SJSA1 (cell line): ENCODE measurements at regions not wholly inside any gene's neighbourhood (a gene's known extent, or its start where the extent isn't known, plus 50 kb on each side); places are given as distances from the start of the nearest gene placed in this dataset.

Experiments
- DNase-seq, 2 experiments: peaks; one replicate each; pipeline ENCODE4 v3.0.0-alpha.2; 2015 to 2020; ENCODE audit warnings: low spot score in 2 of 2, low read depth in 1 of 2
- H3K27ac ChIP-seq: fragments of 250-450 bp; sonication (Bioruptor Pico); 2 replicates; pipeline ENCODE4 v1.5.1; 2020; ENCODE audit warnings: mild to moderate bottlenecking, moderate library complexity
- H3K27me3 ChIP-seq: fragments of 250-450 bp; sonication (Bioruptor Pico); replicated peaks from 2 replicates; pipeline ENCODE4 v1.5.1; 2020; ENCODE audit warnings: mild to moderate bottlenecking, moderate library complexity
- H3K36me3 ChIP-seq: fragments of 250-450 bp; sonication (Bioruptor Pico); 2 replicates; pipeline ENCODE4 v1.5.1; 2020; ENCODE audit warnings: mild to moderate bottlenecking
- H3K4me1 ChIP-seq: fragments of 250-450 bp; sonication (Bioruptor Pico); replicated peaks from 2 replicates; pipeline ENCODE4 v1.6.1; 2021; ENCODE audit warnings: mild to moderate bottlenecking
- H3K4me3 ChIP-seq: fragments of 250-450 bp; sonication (Bioruptor Pico); 2 replicates; pipeline ENCODE4 v1.5.1; 2020; ENCODE audit warnings: mild to moderate bottlenecking
- H3K9me3 ChIP-seq: fragments of 250-450 bp; sonication (Bioruptor Pico); replicated peaks from 2 replicates; pipeline ENCODE4 v1.5.1; 2020; ENCODE audit warnings: mild to moderate bottlenecking

DNA sequence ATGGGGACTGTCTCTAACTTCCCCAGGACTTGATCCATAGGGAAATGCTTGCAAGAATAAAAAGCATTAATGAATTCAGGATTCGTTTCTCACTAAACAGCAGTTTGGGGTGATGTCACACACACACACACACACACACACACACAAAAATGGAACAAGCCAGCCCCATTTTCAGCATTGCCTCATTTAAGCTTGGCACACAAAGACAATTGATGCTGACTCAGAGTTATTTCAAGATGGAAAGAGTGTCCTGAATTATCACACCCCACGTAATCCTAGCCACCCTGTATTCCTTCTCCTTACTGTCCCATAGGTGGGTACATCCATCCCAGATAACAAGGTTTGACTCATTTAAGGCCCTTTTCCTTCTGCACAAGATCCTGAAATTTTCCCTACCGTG lies 345.1 kb upstream of the HS3ST1 start:
- Histone ChIP-seq H3K27me3 (no peaks in the 10 kb centered on the region), H3K9me3 (no peaks in the 10 kb centered on the region), H3K36me3 (no peaks in the 10 kb centered on the region), H3K27ac (no peak overlapping the region), H3K4me1 (no peaks in the 10 kb centered on the region), H3K4me3 (no peak overlapping the region)
- no peak for DNase-seq

DNA sequence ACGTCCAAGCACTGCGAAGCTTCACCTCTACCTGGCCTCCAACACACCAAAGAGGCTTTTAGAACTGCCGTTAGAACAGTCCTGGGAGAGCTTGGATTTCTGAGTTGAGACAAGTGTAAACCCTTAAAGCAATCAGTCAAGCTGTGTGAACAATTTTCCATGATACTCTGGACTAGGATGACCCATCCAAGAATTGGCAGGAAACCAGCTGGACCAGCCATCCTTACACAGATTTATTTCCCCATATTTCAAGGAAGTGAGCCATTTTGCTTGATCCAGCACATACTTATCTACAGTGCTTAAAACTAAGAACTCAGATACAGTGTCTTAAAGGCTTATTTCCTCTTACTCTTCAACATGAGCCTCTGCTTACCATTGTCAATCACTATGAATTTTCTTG lies 340.7 kb upstream of the HS3ST1 start:
- H3K9me3 ChIP-seq: no peaks in the 10 kb centered on the region
- H3K4me3 ChIP-seq: no peak overlapping the region
- H3K4me1 ChIP-seq: no peaks in the 10 kb centered on the region
- H3K27me3 ChIP-seq: no peaks in the 10 kb centered on the region
- no peak overlapping the region for H3K27ac ChIP-seq
- H3K36me3 ChIP-seq: no peaks in the 10 kb centered on the region
- DNase-seq: no peak

DNA sequence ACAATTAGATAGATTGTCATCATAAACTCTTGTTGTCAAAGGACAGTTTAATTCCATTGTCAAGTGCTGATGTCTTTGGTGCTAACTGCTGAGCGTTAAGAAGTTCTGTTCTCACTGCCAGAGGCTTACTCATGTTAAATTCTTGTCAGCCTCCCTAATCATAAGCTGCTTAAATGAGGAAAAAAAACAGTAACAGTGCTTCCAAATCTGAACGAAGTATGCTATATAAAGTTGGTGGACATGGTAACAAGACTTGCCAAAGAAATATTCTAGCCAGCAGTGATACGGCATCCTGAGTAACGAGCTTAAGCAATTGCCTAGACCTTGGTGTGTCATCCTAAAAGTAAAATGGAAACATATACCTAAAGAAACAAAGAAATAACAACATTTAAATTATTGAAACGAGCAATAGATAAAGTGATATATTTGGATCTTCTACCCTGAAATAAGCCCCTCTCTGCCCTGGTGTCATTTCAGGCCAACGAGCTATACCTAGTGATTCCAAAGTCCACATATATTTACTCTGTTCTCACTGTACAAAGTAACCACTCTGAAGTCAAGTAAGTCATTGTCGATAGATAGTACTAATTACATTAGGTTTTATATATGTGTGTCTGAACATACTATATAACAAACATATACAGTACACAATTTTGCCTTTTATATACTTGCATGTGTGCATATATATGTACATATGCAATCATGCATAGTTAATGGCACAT lies 339.7 kb upstream of the HS3ST1 start:
- Histone ChIP-seq H3K4me1 (no peaks in the 10 kb centered on the region), H3K27ac (no peak overlapping the region), H3K27me3 (no peaks in the 10 kb centered on the region), H3K36me3 (no peaks in the 10 kb centered on the region), H3K9me3 (no peaks in the 10 kb centered on the region), H3K4me3 (no peak overlapping the region)
- DNase-seq: no peak

DNA sequence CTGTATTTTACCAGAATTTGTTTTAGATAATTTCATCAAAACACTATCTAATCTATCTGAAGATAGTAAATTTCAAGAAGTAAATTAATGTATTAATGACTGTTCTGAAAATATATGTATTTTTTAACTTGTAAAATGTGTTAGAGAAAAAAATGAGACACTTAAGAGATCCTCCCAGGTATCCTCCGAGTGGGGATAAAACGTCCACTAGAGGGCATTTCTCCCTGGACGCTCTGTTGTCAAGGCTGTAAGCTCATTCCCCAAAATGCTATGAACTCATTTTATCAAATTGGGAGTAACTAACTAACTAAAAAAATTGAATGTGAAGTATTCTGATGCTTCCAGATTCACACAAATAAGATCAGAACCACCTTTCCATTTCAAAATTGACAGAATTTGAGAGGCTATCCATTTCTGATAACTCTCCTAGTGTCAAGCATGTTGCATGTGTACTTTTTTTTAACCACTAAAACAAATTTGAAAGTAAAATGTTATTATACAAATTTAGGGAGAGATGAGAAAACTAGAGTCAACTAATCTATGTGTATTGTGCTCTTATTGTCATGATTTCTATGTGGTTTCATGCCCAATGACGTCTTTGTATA lies 337.3 kb upstream of the HS3ST1 start:
- Histone ChIP-seq H3K9me3 (no peaks in the 10 kb centered on the region), H3K36me3 (no peaks in the 10 kb centered on the region), H3K4me3 (no peak overlapping the region), H3K27ac (no peak overlapping the region), H3K4me1 (no peaks in the 10 kb centered on the region), H3K27me3 (no peaks in the 10 kb centered on the region)
- DNase-seq: no peak

DNA sequence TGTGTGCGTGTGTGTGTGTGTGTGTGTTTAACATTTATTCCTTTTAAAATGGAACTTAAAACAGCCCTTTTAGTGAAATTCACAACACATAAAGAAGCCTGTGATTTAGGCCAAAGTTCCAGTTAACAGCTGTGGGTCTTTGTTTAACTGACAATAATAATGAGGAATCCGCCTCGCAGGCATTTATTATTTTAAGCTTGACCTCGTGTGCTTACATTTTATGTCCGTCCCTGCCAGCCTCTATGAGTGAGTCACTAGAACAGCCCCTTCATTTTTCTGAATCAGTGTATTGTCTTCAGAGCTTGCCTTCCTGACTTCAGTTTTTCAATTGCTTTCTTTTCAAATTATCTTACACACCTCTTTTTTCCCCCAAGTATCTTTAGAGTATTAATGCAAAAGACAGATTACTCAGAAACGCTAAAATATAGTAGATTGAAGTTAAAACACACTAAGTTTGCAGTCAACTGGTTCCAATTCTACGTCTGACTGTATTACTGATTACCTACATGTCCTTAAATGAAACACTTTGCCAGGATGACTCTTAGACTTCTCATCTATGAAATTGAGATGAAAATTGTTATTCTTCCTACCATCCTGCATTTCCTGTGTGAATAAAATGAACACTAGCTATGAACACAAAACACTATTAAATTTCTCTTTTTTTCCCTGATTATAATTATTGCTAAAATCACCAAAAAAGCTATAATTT lies 319.6 kb upstream of the HS3ST1 start:
- Histone ChIP-seq H3K27me3 (no peaks in the 10 kb centered on the region), H3K4me3 (no peak overlapping the region), H3K4me1 (no peaks in the 10 kb centered on the region), H3K27ac (no peak overlapping the region), H3K36me3 (no peaks in the 10 kb centered on the region), H3K9me3 (no peaks in the 10 kb centered on the region)
- DNase-seq: peak in 1 of 2 experiments; percentile 3

DNA sequence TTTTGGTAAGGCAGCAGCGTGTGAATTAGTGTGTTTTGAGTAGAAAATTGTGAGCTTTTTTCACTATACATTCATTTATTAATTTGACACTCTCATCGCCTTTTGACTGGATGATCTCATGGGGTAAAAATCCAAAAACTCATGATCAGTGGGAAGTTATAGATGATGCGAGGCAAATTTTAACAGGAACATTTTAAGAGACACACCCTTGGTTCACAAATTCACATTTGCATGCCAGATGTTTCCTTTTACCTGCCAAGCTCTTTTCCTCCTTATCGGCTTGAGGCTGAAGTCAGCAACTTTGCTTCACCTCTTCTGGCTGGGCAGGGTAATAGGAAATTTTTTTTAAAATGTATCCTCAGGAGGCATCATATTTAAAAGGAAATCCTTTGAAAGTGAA lies 318.0 kb upstream of the HS3ST1 start:
- no peaks in the 10 kb centered on the region for H3K36me3 ChIP-seq
- no peaks in the 10 kb centered on the region for H3K4me1 ChIP-seq
- H3K4me3 ChIP-seq: no peak overlapping the region
- H3K9me3 ChIP-seq: no peaks in the 10 kb centered on the region
- H3K27me3 ChIP-seq: no peaks in the 10 kb centered on the region
- no peak for DNase-seq
- no peak overlapping the region for H3K27ac ChIP-seq

DNA sequence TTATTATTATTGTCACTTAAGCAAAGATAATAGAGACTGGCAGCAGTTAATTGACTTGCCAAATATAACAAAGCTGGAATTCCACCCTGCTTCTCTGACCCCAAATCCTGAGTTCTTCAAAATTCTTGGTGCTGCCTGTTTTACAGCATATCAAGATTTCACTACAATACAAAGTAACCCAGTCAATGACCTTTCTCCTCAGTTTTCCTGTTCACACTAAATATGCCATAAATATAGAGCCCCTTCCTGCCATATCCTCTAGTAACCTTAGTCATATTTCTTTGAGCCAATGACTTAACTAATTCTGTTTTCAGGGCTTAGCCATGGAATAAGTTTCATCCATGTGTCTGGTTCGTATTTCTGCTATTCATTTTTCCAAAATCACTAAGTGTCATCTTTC lies 315.3 kb upstream of the HS3ST1 start:
- Histone ChIP-seq H3K36me3 (no peaks in the 10 kb centered on the region), H3K4me3 (no peak overlapping the region), H3K27me3 (no peaks in the 10 kb centered on the region), H3K9me3 (no peaks in the 10 kb centered on the region), H3K4me1 (no peaks in the 10 kb centered on the region), H3K27ac (no peak overlapping the region)
- DNase-seq: no peak

DNA sequence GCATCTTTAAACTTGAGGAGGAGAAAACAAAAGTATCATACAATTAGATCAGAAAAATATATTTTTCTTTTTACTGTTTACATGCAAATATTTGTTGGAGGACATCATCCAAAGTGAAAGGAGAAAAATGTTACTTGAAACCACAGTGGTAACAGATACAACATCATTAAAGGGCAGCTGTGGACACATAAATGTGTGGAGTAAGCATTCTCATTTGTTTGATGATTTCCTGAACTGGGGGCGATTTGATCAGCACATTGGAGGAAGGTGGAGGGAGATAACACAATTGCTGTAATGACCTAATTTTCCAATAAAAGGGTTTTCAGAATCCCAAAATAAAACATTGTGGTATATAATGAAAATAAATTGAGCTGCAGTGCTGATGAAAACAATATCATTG lies 314.5 kb upstream of the HS3ST1 start:
- no peaks in the 10 kb centered on the region for H3K9me3 ChIP-seq
- H3K27ac ChIP-seq: no peak overlapping the region
- H3K4me3 ChIP-seq: no peak overlapping the region
- H3K36me3 ChIP-seq: no peaks in the 10 kb centered on the region
- H3K27me3 ChIP-seq: no peaks in the 10 kb centered on the region
- H3K4me1 ChIP-seq: no peaks in the 10 kb centered on the region
- DNase-seq: no peak

DNA sequence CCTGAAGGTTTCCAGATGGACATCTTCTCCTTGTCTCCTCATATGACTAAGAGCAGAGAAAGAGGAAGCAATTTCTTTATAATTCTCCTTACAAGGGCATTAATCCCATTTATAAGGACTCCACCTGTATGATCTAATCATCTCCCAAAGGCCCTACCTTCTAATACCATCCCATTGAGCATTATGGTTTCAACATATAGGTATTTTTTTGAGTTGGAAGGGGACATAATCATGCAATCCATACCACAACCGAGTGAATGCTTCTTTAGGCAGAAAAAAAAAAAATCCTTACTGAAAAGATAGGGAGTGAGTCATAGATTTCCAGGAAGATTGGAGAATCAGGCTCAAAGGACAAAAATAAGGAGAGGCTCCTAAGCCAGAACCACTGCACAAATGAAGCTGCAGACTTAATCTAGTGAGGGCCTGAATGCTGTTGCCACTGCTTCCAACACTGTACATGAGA lies 312.5 kb upstream of the HS3ST1 start:
- H3K27me3 ChIP-seq: no peaks in the 10 kb centered on the region
- H3K4me3 ChIP-seq: no peak overlapping the region
- H3K27ac ChIP-seq: no peak overlapping the region
- no peak for DNase-seq
- no peaks in the 10 kb centered on the region for H3K9me3 ChIP-seq
- H3K4me1 ChIP-seq: no peaks in the 10 kb centered on the region
- H3K36me3 ChIP-seq: no peaks in the 10 kb centered on the region

DNA sequence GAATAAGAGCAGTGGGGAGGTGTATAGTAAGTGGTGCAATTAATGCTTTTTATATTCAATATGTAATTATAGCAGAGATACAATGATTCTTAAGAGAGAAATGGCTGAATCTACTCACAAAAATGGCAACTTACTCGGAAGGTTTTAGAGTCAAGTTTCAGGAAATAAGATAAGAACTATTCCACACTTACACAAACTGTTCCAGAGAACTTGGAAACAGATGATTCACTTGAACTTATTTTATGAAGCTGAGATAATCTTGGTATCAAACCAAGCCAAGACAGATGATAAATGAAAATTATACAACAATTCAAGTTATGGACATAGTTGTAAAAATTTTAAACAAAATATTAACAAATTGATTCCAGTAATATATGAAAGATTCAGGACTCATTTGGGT lies 311.3 kb upstream of the HS3ST1 start:
- no peaks in the 10 kb centered on the region for H3K27me3 ChIP-seq
- no peaks in the 10 kb centered on the region for H3K4me1 ChIP-seq
- no peak for DNase-seq
- no peaks in the 10 kb centered on the region for H3K36me3 ChIP-seq
- no peaks in the 10 kb centered on the region for H3K9me3 ChIP-seq
- H3K4me3 ChIP-seq: no peak overlapping the region
- H3K27ac ChIP-seq: no peak overlapping the region

DNA sequence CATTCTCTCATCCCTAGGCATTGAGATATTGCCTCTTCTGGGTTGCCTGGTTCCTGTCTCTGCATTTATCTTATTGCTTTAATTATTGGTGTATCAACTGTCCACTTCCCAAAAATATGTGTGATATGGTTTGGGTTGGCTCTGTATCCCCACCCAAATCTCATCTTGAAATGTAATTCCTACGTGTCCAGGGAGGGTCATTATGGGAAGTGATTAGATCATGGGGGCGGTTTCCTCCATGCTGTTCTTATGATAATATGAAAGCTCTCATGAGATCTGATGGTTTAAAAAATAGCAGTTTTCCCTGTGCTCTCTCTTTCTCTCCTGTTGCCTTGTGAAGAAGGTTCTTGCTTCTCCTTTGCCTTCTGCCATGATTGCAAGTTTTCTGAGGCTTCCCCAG lies 308.3 kb upstream of the HS3ST1 start:
- no peak overlapping the region for H3K27ac ChIP-seq
- no peaks in the 10 kb centered on the region for H3K4me1 ChIP-seq
- H3K36me3 ChIP-seq: no peaks in the 10 kb centered on the region
- DNase-seq: no peak
- no peak overlapping the region for H3K4me3 ChIP-seq
- no peaks in the 10 kb centered on the region for H3K9me3 ChIP-seq
- H3K27me3 ChIP-seq: no peaks in the 10 kb centered on the region

DNA sequence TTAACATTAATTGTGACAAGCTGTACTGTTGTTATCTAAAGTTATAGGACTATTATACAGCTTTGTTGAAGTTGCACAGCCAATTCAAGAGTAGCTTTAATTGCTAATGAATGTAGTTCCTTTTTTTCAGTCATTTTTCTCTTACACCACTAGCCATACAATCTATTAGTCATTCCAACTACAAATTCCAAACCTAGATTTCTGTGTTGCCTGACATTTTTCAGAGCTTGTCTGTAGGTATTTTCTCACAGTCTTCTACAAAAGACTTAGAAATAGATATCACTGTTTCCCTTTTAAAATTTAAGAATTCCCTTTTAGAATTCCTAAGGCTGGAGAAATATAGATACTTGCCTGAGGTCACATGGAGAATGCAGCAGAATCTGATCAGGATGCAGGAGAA lies 307.0 kb upstream of the HS3ST1 start:
- no peak overlapping the region for H3K27ac ChIP-seq
- no peak for DNase-seq

DNA sequence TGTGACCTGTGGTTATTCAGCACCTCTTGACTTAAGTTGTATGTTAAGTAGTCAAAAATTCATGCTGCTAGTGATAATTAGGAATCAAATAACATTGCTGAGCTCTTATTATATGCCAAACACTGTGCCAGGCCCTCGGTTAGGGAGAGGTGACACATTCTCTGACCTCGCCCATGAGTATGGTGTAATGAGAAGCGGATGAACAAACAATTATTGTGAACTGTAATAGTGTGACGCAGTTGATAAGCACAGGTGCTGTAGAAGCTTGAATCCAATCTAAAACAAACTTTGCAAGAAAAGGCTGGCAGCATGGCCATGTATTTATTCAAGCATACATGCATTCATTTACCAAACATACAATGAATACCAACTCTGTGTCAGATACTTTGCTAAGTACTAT lies 303.5 kb upstream of the HS3ST1 start:
- Histone ChIP-seq H3K27me3 (no peaks in the 10 kb centered on the region), H3K4me1 (no peaks in the 10 kb centered on the region), H3K4me3 (no peak overlapping the region), H3K36me3 (no peaks in the 10 kb centered on the region), H3K27ac (no peak overlapping the region), H3K9me3 (no peaks in the 10 kb centered on the region)
- no peak for DNase-seq

More for the DNA sequence above, 307.0 kb upstream of the HS3ST1 start:
- H3K4me1 ChIP-seq: no peaks in the 10 kb centered on the region
- H3K27me3 ChIP-seq: no peaks in the 10 kb centered on the region
- H3K36me3 ChIP-seq: no peaks in the 10 kb centered on the region
- H3K4me3 ChIP-seq: no peak overlapping the region
- no peaks in the 10 kb centered on the region for H3K9me3 ChIP-seq

DNA sequence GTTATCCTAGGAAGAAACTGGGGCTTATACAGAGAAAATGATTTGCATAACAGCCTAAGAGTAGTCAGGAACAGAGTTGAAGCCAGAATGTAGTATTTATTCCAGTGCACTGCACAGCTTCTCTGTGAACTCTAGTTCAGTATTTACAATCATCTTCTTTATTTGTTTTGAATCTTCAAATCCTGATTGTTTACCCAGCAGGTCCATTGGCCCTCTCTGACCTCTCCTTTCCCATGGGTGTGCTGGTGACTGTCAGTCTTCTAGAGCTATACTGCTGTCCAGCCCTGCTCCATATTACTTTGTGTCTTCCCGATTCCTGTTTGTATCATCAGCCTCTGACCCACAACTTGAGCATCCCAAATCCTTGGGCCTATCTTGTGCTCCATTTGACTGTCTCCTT lies 301.9 kb upstream of the HS3ST1 start:
- Histone ChIP-seq H3K9me3 (no peaks in the 10 kb centered on the region), H3K27me3 (no peaks in the 10 kb centered on the region), H3K4me3 (no peak overlapping the region), H3K36me3 (no peaks in the 10 kb centered on the region), H3K4me1 (no peaks in the 10 kb centered on the region), H3K27ac (no peak overlapping the region)
- DNase-seq: no peak
